Naive B cell (primary cell): ENCODE measurements at regions not wholly inside any gene's neighbourhood (a gene's known extent, or its start where the extent isn't known, plus 50 kb on each side); places are given as distances from the start of the nearest gene placed in this dataset.

Source experiments
- ATAC-seq, 2 donors: fragments of 150-1000 bp; cut with Tn5 transposase; 2 replicates each; pipeline ENCODE4 v1.10.0; 2021; ENCODE audit warnings: low read depth in 2 of 2, mild to moderate bottlenecking in 2 of 2, moderate library complexity in 2 of 2
- DNase-seq: peaks from one replicate; pipeline ENCODE4 v3.0.0; 2022
- H3K27ac Mint-ChIP-seq, 6 donors: one replicate each; pipeline ENCODE4 v1.8.0; 2020 to 2022; ENCODE audit warnings: mild to moderate bottlenecking in 6 of 6, mixed read lengths in 6 of 6, moderate library complexity in 5 of 6, inconsistent platforms in 2 of 6
- H3K27me3 Mint-ChIP-seq, 3 donors: one replicate each; pipeline ENCODE4 v1.8.0; 2021 to 2022; ENCODE audit warnings: mixed read lengths in 3 of 3, mild to moderate bottlenecking in 1 of 3
- H3K36me3 Mint-ChIP-seq, 2 donors: one replicate each; pipeline ENCODE4 v1.8.0; 2020 to 2022; ENCODE audit warnings: mixed read lengths in 2 of 2, inconsistent platforms in 1 of 2, mild to moderate bottlenecking in 1 of 2
- H3K4me1 Mint-ChIP-seq, 3 donors: one replicate each; pipeline ENCODE4 v1.8.0; 2020 to 2022; ENCODE audit warnings: mixed read lengths in 3 of 3, inconsistent platforms in 1 of 3, mild to moderate bottlenecking in 1 of 3, moderate library complexity in 1 of 3
- H3K4me3 Mint-ChIP-seq, 8 donors: one replicate each; pipeline ENCODE4 v1.8.0; 2020 to 2022; ENCODE audit warnings: mild to moderate bottlenecking in 8 of 8, mixed read lengths in 8 of 8, moderate library complexity in 8 of 8, inconsistent platforms in 2 of 8
- H3K9me3 Mint-ChIP-seq, 7 donors: one replicate each; pipeline ENCODE4 v1.8.0; 2020 to 2022; ENCODE audit warnings: mixed read lengths in 7 of 7, mild to moderate bottlenecking in 5 of 7, inconsistent platforms in 2 of 7, moderate library complexity in 1 of 7

- H3K4me1 Mint-ChIP-seq, result no peaks in the 10 kb centered on the region
- H3K27me3 Mint-ChIP-seq, result no peaks in the 10 kb centered on the region
- no peak for DNase-seq
- ATAC-seq, result no peak
- H3K36me3 Mint-ChIP-seq, result no peaks in the 10 kb centered on the region
- H3K4me3 Mint-ChIP-seq, result no peak overlapping the region
- peaks cover 0 to 11% (median 3%) of the 10 kb centered on the region in 7 donors for H3K9me3 Mint-ChIP-seq
- H3K27ac Mint-ChIP-seq, result no peak overlapping the region
These were observed 733.6 kb downstream of the EPHA3 start for GRCh38 chr3:89841041-89841440.

GRCh38 chr3:89845053-89845452 lies 737.6 kb downstream of the EPHA3 start:
- DNase-seq (no peak), ATAC-seq (no peak)
- no peaks in the 10 kb centered on the region for H3K4me1 Mint-ChIP-seq
- no peak overlapping the region for H3K27ac Mint-ChIP-seq
- H3K27me3 Mint-ChIP-seq, result no peaks in the 10 kb centered on the region
- no peaks in the 10 kb centered on the region for H3K36me3 Mint-ChIP-seq
- peaks cover 0 to 6% (median 0%) of the 10 kb centered on the region in 7 donors for H3K9me3 Mint-ChIP-seq
- no peak overlapping the region for H3K4me3 Mint-ChIP-seq

GRCh38 chr3:89847955-89848354 lies 740.5 kb downstream of the EPHA3 start:
- no peaks in the 10 kb centered on the region for H3K27me3 Mint-ChIP-seq
- DNase-seq (no peak), ATAC-seq (no peak)
- H3K4me3 Mint-ChIP-seq, result no peak overlapping the region
- peaks cover 0 to 5% (median 0%) of the 10 kb centered on the region in 7 donors for H3K9me3 Mint-ChIP-seq
- H3K36me3 Mint-ChIP-seq, result no peaks in the 10 kb centered on the region
- H3K27ac Mint-ChIP-seq, result no peak overlapping the region
- H3K4me1 Mint-ChIP-seq, result no peaks in the 10 kb centered on the region

GRCh38 chr3:89851974-89852621 lies 744.7 kb downstream of the EPHA3 start:
- H3K4me3 Mint-ChIP-seq, result no peak overlapping the region
- no peaks in the 10 kb centered on the region for H3K27me3 Mint-ChIP-seq
- ATAC-seq (no peak), DNase-seq (no peak)
- peaks cover 0 to 4% (median 0%) of the 10 kb centered on the region in 7 donors for H3K9me3 Mint-ChIP-seq
- no peaks in the 10 kb centered on the region for H3K4me1 Mint-ChIP-seq
- H3K27ac Mint-ChIP-seq, result no peak overlapping the region
- H3K36me3 Mint-ChIP-seq, result no peaks in the 10 kb centered on the region

- Mint-ChIP-seq H3K4me3 (no peak overlapping the region), H3K27me3 (no peaks in the 10 kb centered on the region), H3K27ac (no peak overlapping the region), H3K9me3 (peaks cover 0 to 4% (median 0%) of the 10 kb centered on the region in 7 donors), H3K36me3 (no peaks in the 10 kb centered on the region), H3K4me1 (no peaks in the 10 kb centered on the region)
- DNase-seq (no peak), ATAC-seq (no peak)
These were observed 752.3 kb downstream of the EPHA3 start for GRCh38 chr3:89859757-89860156.

DNA sequence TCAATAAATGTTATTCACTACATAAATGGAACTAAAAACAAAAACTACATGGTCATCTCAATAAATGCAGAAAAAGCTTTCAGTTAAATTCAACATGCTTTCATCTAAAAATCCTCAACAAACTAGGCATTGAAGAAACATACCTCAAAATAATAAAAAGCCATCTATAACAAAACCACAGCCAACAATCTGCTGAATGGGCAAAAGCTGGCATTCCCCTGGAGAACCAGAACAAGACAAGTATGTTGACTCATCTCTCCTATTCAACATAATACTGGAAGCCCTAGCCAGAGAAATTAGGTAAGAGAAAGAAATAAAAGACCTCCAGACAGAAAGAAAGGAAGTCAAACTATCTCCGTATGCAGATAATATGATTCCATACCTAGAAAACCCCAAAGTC lies 759.9 kb downstream of the EPHA3 start:
- Mint-ChIP-seq H3K9me3 (peaks cover 0 to 6% (median 4%) of the 10 kb centered on the region in 7 donors), H3K4me3 (no peak overlapping the region), H3K4me1 (no peaks in the 10 kb centered on the region), H3K36me3 (no peaks in the 10 kb centered on the region), H3K27me3 (no peaks in the 10 kb centered on the region), H3K27ac (no peak overlapping the region)
- DNase-seq (no peak), ATAC-seq (no peak)

DNA sequence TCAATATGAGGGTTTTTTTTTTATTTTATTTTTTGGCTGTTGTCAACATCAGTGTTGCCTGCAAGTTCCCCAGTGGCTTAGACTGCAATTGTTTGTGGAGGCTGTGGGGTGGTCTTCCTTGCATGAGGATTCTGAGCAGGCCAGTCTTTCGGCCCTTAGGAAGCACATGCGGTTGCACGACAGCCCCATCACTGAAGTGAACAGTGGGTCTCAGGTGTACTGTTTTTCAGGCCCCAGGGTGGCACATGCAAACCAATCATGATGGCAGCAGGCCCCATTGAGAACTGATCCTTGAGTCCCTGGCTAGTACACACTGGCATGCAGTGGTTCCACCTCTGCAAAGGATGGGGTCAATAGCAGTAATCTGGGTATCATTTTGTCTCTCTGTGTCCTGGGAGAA lies 768.7 kb downstream of the EPHA3 start:
- peaks cover 2 to 16% (median 8%) of the 10 kb centered on the region in 7 donors for H3K9me3 Mint-ChIP-seq
- H3K27ac Mint-ChIP-seq, result no peak overlapping the region
- no peaks in the 10 kb centered on the region for H3K27me3 Mint-ChIP-seq

GRCh38 chr3:89877230-89877629 lies 769.8 kb downstream of the EPHA3 start:
- Mint-ChIP-seq H3K27me3 (no peaks in the 10 kb centered on the region), H3K27ac (no peak overlapping the region), H3K36me3 (no peaks in the 10 kb centered on the region), H3K9me3 (peaks cover 2 to 16% (median 8%) of the 10 kb centered on the region in 7 donors), H3K4me3 (no peak overlapping the region), H3K4me1 (no peaks in the 10 kb centered on the region)
- ATAC-seq (no peak), DNase-seq (no peak)

More for the DNA sequence above, 768.7 kb downstream of the EPHA3 start:
- ATAC-seq (no peak), DNase-seq (no peak)
- H3K4me3 Mint-ChIP-seq, result no peak overlapping the region
- H3K4me1 Mint-ChIP-seq, result no peaks in the 10 kb centered on the region
- no peaks in the 10 kb centered on the region for H3K36me3 Mint-ChIP-seq

GRCh38 chr3:89889386-89889785 lies 782.0 kb downstream of the EPHA3 start:
- Mint-ChIP-seq H3K4me3 (no peak overlapping the region), H3K36me3 (no peaks in the 10 kb centered on the region), H3K9me3 (peaks cover 0 to 15% (median 5%) of the 10 kb centered on the region in 7 donors), H3K27ac (no peak overlapping the region), H3K27me3 (no peaks in the 10 kb centered on the region), H3K4me1 (no peaks in the 10 kb centered on the region)
- ATAC-seq (no peak), DNase-seq (no peak)

DNA sequence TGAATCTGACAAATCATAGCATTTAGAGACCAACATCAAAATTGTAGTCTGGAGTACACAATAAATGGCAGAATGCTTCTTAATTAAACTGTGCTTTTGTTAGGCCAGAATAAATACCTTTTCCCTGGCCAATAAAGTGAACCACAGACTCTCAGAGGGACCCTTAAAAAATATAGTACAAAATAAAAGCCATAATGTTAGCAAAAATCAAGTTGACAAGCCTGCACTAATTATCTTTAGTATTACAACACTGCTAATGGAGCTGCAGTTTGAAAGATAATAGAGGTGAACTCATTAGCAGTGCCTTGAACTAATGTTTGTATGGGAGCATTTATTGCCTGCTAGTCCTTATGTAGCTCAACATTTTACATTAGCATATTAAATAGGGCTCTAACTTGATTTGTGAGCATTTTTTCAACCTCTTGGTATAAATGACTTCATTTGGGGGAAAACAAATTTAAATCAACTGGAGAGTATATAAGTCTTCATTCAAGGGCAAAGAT lies 801.3 kb downstream of the EPHA3 start:
- Mint-ChIP-seq H3K9me3 (peaks cover 4 to 18% (median 10%) of the 10 kb centered on the region in 7 donors), H3K27ac (no peak overlapping the region), H3K36me3 (no peaks in the 10 kb centered on the region), H3K4me1 (no peaks in the 10 kb centered on the region), H3K4me3 (no peak overlapping the region), H3K27me3 (no peaks in the 10 kb centered on the region)
- ATAC-seq, result no peak
- no peak for DNase-seq

DNA sequence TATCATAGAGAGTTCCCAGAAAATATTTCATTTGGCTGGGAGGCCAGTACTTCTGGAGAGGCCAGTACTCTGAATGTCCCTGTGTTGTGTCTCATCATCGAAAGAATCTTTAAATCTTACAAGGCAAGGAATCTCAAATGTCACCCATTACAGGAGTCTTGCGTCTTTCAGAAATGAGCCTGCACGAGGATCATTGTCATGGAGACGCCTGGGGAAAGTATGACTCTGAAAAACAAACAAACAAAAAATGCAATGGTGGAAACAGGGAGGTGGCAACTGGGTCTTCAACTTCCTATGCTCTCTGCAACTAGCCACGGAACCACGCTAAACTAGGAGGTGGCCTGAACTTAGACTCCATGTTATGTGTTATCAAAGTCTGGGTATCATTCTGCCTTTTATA lies 804.6 kb downstream of the EPHA3 start:
- H3K4me1 Mint-ChIP-seq, result no peaks in the 10 kb centered on the region
- no peaks in the 10 kb centered on the region for H3K36me3 Mint-ChIP-seq
- H3K27ac Mint-ChIP-seq, result no peak overlapping the region
- H3K4me3 Mint-ChIP-seq, result no peak overlapping the region
- peaks cover 0 to 8% (median 3%) of the 10 kb centered on the region in 7 donors for H3K9me3 Mint-ChIP-seq
- ATAC-seq (no peak), DNase-seq (no peak)
- no peaks in the 10 kb centered on the region for H3K27me3 Mint-ChIP-seq

- Mint-ChIP-seq H3K27ac (no peak overlapping the region), H3K4me3 (no peak overlapping the region)
- ATAC-seq, result no peak
These were observed 816.6 kb downstream of the EPHA3 start for GRCh38 chr3:89923921-89924610.

DNA sequence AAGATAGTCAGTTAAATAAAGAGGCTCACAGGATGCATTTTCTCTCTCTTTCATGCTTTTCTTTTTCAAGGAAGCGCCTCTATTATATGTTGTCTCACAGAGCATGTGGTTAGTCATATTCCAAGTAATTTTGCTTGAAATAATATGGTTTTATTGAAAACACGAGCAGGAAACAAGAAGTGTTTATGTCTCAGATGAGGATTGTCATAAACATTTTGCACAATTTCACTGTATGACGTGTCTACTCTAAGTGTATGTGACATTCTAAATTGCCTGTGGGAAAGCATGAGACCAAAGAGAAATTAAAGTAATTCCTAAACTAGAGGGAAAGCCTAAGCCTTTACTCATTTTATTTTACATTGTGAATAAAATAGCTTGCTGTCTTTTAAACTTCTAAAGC lies 818.6 kb downstream of the EPHA3 start:
- ATAC-seq (no peak), DNase-seq (no peak)
- H3K27ac Mint-ChIP-seq, result no peak overlapping the region
- no peaks in the 10 kb centered on the region for H3K4me1 Mint-ChIP-seq
- H3K4me3 Mint-ChIP-seq, result no peak overlapping the region
- no peaks in the 10 kb centered on the region for H3K36me3 Mint-ChIP-seq
- H3K9me3 Mint-ChIP-seq, result peaks cover 0 to 10% (median 3%) of the 10 kb centered on the region in 7 donors
- H3K27me3 Mint-ChIP-seq, result no peaks in the 10 kb centered on the region

More at GRCh38 chr3:89923921-89924610, 816.6 kb downstream of the EPHA3 start:
- H3K9me3 Mint-ChIP-seq, result peaks cover 0 to 10% (median 3%) of the 10 kb centered on the region in 7 donors
- no peak for DNase-seq
- no peaks in the 10 kb centered on the region for H3K27me3 Mint-ChIP-seq
- H3K36me3 Mint-ChIP-seq, result no peaks in the 10 kb centered on the region
- H3K4me1 Mint-ChIP-seq, result no peaks in the 10 kb centered on the region

- no peaks in the 10 kb centered on the region for H3K36me3 Mint-ChIP-seq
- no peaks in the 10 kb centered on the region for H3K27me3 Mint-ChIP-seq
- peaks cover 0 to 8% (median 5%) of the 10 kb centered on the region in 7 donors for H3K9me3 Mint-ChIP-seq
- no peak for DNase-seq
- no peak overlapping the region for H3K4me3 Mint-ChIP-seq
- no peaks in the 10 kb centered on the region for H3K4me1 Mint-ChIP-seq
- H3K27ac Mint-ChIP-seq, result no peak overlapping the region
- no peak for ATAC-seq
These were observed 825.5 kb downstream of the EPHA3 start for GRCh38 chr3:89932882-89933281.
